ENCODE measurements at regions not wholly inside any gene's neighbourhood (a gene's known extent, or its start where the extent isn't known, plus 50 kb on each side); places are given as distances from the start of the nearest gene placed in this dataset.

DNA sequence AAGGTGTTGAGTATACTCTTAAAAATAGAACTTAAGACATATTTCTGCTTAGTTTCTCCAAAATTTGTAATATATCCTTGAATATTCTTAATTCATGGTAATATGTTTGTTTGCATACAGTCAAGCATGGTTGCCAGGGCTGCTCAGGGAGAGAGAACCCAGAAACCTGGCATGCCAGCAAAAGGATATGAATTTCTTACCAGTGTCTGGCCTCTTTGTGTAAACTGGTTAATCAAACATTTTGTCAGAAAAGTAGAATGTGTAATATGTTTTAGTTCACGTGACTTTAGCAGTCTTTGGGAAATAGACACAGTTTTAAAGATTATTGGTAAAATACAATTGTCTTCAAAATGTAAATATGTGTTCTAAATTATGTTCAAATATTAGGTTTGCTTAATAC lies 101.6 kb downstream of the AASDHPPT start:
- H3K27me3 ChIP-seq (ENCODE audit: low read depth), result no peaks in the 10 kb centered on the region
- no peak for DNase-seq (ENCODE audit: low spot score in 2 of 2)
- in situ Hi-C loops (cut with MboI; ENCODE audit: low sequenced_read_pairs), result no loop called here
- H3K36me3 ChIP-seq (replicated peaks), result no peaks in the 10 kb centered on the region
- H3K4me3 ChIP-seq, result no peak overlapping the region
- H3K4me1 ChIP-seq, result no peaks in the 10 kb centered on the region
- no peaks in the 10 kb centered on the region for H3K9me3 ChIP-seq

DNA sequence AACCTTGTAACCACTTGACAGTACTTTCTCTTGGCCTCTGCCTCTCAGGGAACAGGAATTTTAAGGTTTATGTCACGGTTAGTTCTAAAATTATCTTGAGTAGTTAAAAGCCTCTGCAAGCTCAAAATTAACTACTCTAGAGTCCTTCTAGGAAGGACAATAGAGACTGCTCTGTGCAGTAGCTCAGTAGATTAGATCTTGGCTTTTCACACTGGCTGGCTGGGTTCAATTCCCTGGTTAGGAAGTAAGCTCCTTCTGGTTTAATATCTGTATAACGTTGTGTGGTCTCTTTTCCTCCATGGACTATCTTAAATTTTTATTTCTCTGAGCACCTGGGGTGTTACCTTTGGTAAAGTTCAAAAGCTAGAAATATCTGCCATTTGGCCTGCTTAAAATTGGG lies 109.2 kb downstream of the AASDHPPT start:
- Histone ChIP-seq H3K4me3 (no peak overlapping the region), H3K4me1 (no peaks in the 10 kb centered on the region), H3K36me3 (replicated peaks) (no peaks in the 10 kb centered on the region), H3K9me3 (no peaks in the 10 kb centered on the region), H3K27me3 (ENCODE audit: low read depth) (no peaks in the 10 kb centered on the region)
- in situ Hi-C loops (cut with MboI; ENCODE audit: low sequenced_read_pairs), result no loop called here
- no peak for DNase-seq (ENCODE audit: low spot score in 2 of 2)

DNA sequence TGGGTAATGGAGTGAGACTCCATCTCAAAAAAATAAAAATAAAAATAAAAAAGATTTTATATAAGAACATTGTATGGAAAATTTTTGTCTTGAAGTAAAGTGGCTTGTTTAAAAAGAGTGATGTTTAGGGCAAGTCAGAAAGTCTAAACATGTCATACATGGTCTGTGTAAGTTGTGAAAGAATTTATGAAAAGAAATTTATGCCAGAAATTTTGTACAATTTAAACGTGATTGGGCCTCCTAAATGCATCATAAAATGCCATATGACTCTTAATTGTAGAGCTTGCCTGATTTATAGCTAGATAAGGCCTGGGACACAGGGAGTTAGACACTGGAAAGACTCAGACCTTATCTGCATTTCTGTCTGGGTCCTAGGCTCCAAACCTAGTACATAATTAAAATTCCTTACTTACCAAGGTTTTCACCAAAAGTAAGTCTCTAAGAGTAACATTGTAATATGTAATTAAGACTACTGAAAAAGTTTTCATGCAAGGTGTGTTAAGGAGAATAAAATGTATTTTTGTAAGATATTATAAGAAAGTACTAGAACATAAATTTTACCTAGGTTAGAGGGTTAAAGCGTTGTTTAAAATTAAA lies 110.5 kb downstream of the AASDHPPT start:
- H3K27me3 ChIP-seq (ENCODE audit: low read depth), result no peaks in the 10 kb centered on the region
- H3K36me3 ChIP-seq (replicated peaks), result no peaks in the 10 kb centered on the region
- in situ Hi-C loops (cut with MboI; ENCODE audit: low sequenced_read_pairs), result no loop called here
- DNase-seq (ENCODE audit: low spot score in 2 of 2), result no peak
- H3K9me3 ChIP-seq, result no peaks in the 10 kb centered on the region
- H3K4me3 ChIP-seq, result no peak overlapping the region
- H3K4me1 ChIP-seq, result no peaks in the 10 kb centered on the region

DNA sequence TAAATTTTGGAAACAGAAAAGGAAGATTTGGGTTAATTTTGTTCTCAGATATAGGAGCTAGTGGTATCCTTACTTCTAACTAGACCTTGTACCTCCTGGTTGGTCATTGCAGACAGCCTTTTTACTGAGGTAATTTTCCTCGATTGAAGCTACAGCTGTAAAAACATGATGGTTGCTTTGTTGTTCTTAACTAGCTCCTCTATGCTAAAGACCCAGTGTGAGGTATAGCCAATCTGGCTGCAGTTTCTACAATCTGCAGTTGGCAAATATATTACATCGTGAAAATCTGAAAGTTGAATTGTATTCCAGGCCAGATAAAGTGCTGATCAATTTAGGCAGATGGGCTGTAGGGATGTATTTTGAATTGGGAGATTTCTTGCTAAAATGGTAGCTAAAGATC lies 116.5 kb downstream of the AASDHPPT start:
- no peaks in the 10 kb centered on the region for H3K9me3 ChIP-seq
- DNase-seq (ENCODE audit: low spot score in 2 of 2), result no peak
- H3K27me3 ChIP-seq (ENCODE audit: low read depth), result no peaks in the 10 kb centered on the region
- H3K4me3 ChIP-seq, result no peak overlapping the region
- in situ Hi-C loops (cut with MboI; ENCODE audit: low sequenced_read_pairs), result no loop called here
- no peaks in the 10 kb centered on the region for H3K4me1 ChIP-seq
- no peaks in the 10 kb centered on the region for H3K36me3 ChIP-seq (replicated peaks)

DNA sequence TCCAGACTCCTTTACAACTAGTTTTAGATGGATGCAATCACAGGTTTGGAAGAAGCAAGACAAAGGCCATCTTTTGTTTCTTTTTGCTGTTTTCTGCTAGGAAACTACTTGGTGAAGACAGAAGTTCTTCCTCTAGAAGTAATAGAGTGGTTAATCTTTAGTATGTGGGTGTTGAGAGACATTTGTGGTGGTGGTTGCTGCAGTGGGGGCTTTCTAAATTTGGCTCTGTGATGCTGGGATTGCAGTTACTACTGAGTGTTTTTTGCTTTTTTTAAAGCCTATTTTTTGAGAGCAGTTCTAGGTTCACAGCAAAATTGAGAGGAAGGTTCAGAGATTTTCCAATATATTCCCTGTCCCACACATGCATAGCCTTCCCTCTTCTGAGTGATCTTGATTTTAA lies 120.0 kb downstream of the AASDHPPT start:
- no peak for DNase-seq (ENCODE audit: low spot score in 2 of 2)
- no peaks in the 10 kb centered on the region for H3K9me3 ChIP-seq
- H3K27me3 ChIP-seq (ENCODE audit: low read depth), result no peaks in the 10 kb centered on the region
- no peaks in the 10 kb centered on the region for H3K4me1 ChIP-seq
- in situ Hi-C loops (cut with MboI; ENCODE audit: low sequenced_read_pairs), result no loop called here
- H3K4me3 ChIP-seq, result no peak overlapping the region
- H3K36me3 ChIP-seq (replicated peaks), result no peaks in the 10 kb centered on the region

- H3K4me3 ChIP-seq, result no peak overlapping the region
- H3K9me3 ChIP-seq, result no peaks in the 10 kb centered on the region
- in situ Hi-C loops (cut with MboI; ENCODE audit: low sequenced_read_pairs), result no loop called here
- H3K36me3 ChIP-seq (replicated peaks), result no peaks in the 10 kb centered on the region
- no peak for DNase-seq (ENCODE audit: low spot score in 2 of 2)
- H3K27me3 ChIP-seq (ENCODE audit: low read depth), result no peaks in the 10 kb centered on the region
- H3K4me1 ChIP-seq, result no peaks in the 10 kb centered on the region
Measured at GRCh38 chr11:106202935-106203620, 125.6 kb downstream of the AASDHPPT start.

DNA sequence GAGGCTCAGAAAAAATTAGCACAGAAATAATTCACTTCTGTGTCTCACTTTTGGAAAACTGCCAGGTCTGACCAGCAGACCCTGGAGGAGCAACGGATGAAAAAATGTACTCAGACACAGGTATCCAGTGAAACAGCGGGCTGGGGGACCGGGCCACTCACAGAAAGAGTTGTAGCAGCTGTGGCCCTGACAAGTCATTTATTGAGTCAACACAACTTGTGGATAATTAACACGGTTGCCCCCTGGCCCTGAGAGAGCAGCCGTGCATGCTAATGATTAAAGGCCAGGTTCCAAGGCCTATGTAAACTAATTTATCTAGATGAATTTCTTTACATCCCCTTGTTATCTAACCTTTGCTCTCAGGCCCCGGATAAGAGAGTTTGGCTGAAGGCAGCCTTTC lies 131.3 kb downstream of the AASDHPPT start:
- Histone ChIP-seq H3K4me1 (no peaks in the 10 kb centered on the region), H3K9me3 (no peaks in the 10 kb centered on the region), H3K27me3 (ENCODE audit: low read depth) (no peaks in the 10 kb centered on the region), H3K36me3 (replicated peaks) (no peaks in the 10 kb centered on the region), H3K4me3 (no peak overlapping the region)
- DNase-seq (ENCODE audit: low spot score in 2 of 2), result no peak
- in situ Hi-C loops (cut with MboI; ENCODE audit: low sequenced_read_pairs), result no loop called here

GRCh38 chr11:106212081-106212480 lies 134.6 kb downstream of the AASDHPPT start:
- H3K9me3 ChIP-seq, result no peaks in the 10 kb centered on the region
- DNase-seq (ENCODE audit: low spot score in 2 of 2), result no peak
- no peaks in the 10 kb centered on the region for H3K36me3 ChIP-seq (replicated peaks)
- no peak overlapping the region for H3K4me3 ChIP-seq
- H3K4me1 ChIP-seq, result no peaks in the 10 kb centered on the region
- in situ Hi-C loops (cut with MboI; ENCODE audit: low sequenced_read_pairs), result no loop called here
- H3K27me3 ChIP-seq (ENCODE audit: low read depth), result no peaks in the 10 kb centered on the region

- Histone ChIP-seq H3K27me3 (ENCODE audit: low read depth) (no peaks in the 10 kb centered on the region), H3K9me3 (no peaks in the 10 kb centered on the region), H3K36me3 (replicated peaks) (no peaks in the 10 kb centered on the region), H3K4me1 (no peaks in the 10 kb centered on the region), H3K4me3 (no peak overlapping the region)
- in situ Hi-C loops (cut with MboI; ENCODE audit: low sequenced_read_pairs), result no loop called here
- DNase-seq (ENCODE audit: low spot score in 2 of 2), result no peak
Measured at GRCh38 chr11:106216281-106216680, 138.8 kb downstream of the AASDHPPT start.

GRCh38 chr11:106217456-106217855 lies 140.0 kb downstream of the AASDHPPT start:
- no peak for DNase-seq (ENCODE audit: low spot score in 2 of 2)
- H3K9me3 ChIP-seq, result no peaks in the 10 kb centered on the region
- H3K27me3 ChIP-seq (ENCODE audit: low read depth), result no peaks in the 10 kb centered on the region
- no peaks in the 10 kb centered on the region for H3K4me1 ChIP-seq
- in situ Hi-C loops (cut with MboI; ENCODE audit: low sequenced_read_pairs), result no loop called here
- H3K36me3 ChIP-seq (replicated peaks), result no peaks in the 10 kb centered on the region
- H3K4me3 ChIP-seq, result no peak overlapping the region

- no peaks in the 10 kb centered on the region for H3K36me3 ChIP-seq (replicated peaks)
- H3K4me1 ChIP-seq, result no peaks in the 10 kb centered on the region
- no peak overlapping the region for H3K4me3 ChIP-seq
- in situ Hi-C loops (cut with MboI; ENCODE audit: low sequenced_read_pairs), result no loop called here
- no peaks in the 10 kb centered on the region for H3K27me3 ChIP-seq (ENCODE audit: low read depth)
- H3K9me3 ChIP-seq, result no peaks in the 10 kb centered on the region
- DNase-seq (ENCODE audit: low spot score in 2 of 2), result no peak
Measured at GRCh38 chr11:106218106-106218505, 140.6 kb downstream of the AASDHPPT start.

GRCh38 chr11:106222626-106223025 lies 145.2 kb downstream of the AASDHPPT start:
- in situ Hi-C loops (cut with MboI; ENCODE audit: low sequenced_read_pairs), result no loop called here
- H3K36me3 ChIP-seq (replicated peaks), result no peaks in the 10 kb centered on the region
- DNase-seq (ENCODE audit: low spot score in 2 of 2), result no peak
- H3K4me1 ChIP-seq, result no peaks in the 10 kb centered on the region
- no peak overlapping the region for H3K4me3 ChIP-seq
- no peaks in the 10 kb centered on the region for H3K9me3 ChIP-seq
- H3K27me3 ChIP-seq (ENCODE audit: low read depth), result no peaks in the 10 kb centered on the region

- Histone ChIP-seq H3K27me3 (ENCODE audit: low read depth) (no peaks in the 10 kb centered on the region), H3K4me3 (no peak overlapping the region), H3K4me1 (no peaks in the 10 kb centered on the region), H3K36me3 (replicated peaks) (no peaks in the 10 kb centered on the region), H3K9me3 (no peaks in the 10 kb centered on the region)
- no peak for DNase-seq (ENCODE audit: low spot score in 2 of 2)
- in situ Hi-C loops (cut with MboI; ENCODE audit: low sequenced_read_pairs), result no loop called here
Measured at GRCh38 chr11:106224172-106224571, 146.7 kb downstream of the AASDHPPT start.

DNA sequence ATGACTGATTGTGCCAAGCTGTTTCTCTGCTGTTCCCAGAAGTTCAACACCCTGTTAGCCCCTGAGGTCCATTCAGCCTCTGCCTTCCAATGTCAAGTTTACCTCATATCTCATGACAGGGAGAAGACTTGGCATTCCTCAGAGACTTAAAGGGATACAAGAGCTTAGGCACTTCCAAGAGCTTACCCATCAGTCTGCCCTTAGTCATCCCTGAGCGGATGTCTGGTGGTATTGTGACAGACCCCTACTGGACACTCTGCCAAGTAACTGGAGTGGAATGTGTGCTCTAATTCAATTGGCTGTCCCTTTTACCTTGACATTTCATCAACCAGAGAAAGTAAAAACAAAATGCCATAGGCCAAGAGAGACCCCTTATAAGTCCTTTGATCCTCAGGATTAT lies 151.5 kb downstream of the AASDHPPT start:
- in situ Hi-C loops (cut with MboI; ENCODE audit: low sequenced_read_pairs), result no loop called here
- Histone ChIP-seq H3K27me3 (ENCODE audit: low read depth) (no peaks in the 10 kb centered on the region), H3K4me1 (no peaks in the 10 kb centered on the region), H3K9me3 (no peaks in the 10 kb centered on the region), H3K36me3 (replicated peaks) (no peaks in the 10 kb centered on the region), H3K4me3 (no peak overlapping the region)
- no peak for DNase-seq (ENCODE audit: low spot score in 2 of 2)

DNA sequence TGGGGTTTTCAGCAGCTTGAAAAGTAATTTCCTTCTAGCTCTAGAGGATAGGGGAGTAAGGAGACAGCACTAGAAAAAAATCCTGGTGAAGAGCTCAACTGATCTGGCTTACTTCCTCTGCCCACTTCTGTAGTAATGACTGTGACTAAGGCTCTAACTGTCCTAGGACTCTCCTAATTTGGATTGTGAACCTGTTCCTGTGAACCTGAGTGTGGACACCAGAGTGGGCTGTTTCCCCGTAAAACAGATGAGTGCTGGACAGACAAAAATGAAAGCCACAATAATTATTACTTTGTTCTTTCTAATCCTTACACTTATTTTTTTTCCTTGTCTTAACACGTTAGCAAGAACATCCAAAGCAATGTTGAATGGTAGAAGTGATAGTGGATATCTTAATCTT lies 154.1 kb downstream of the AASDHPPT start:
- no peak for DNase-seq (ENCODE audit: low spot score in 2 of 2)
- Histone ChIP-seq H3K36me3 (replicated peaks) (no peaks in the 10 kb centered on the region), H3K27me3 (ENCODE audit: low read depth) (no peaks in the 10 kb centered on the region), H3K4me1 (no peaks in the 10 kb centered on the region), H3K4me3 (no peak overlapping the region), H3K9me3 (no peaks in the 10 kb centered on the region)
- in situ Hi-C loops (cut with MboI; ENCODE audit: low sequenced_read_pairs), result no loop called here

Measured in HAP-1 (cell line).